ENCODE measurements at regions not wholly inside any gene's neighbourhood (a gene's known extent, or its start where the extent isn't known, plus 50 kb on each side); places are given as distances from the start of the nearest gene placed in this dataset.

GRCh38 chr15:75136118-75136517 is 65.6 kb upstream of the C15orf39 start:
- no peak for DNase-seq

GRCh38 chr15:75136758-75137157 is 64.9 kb upstream of the C15orf39 start:
- DNase-seq: no peak

DNA sequence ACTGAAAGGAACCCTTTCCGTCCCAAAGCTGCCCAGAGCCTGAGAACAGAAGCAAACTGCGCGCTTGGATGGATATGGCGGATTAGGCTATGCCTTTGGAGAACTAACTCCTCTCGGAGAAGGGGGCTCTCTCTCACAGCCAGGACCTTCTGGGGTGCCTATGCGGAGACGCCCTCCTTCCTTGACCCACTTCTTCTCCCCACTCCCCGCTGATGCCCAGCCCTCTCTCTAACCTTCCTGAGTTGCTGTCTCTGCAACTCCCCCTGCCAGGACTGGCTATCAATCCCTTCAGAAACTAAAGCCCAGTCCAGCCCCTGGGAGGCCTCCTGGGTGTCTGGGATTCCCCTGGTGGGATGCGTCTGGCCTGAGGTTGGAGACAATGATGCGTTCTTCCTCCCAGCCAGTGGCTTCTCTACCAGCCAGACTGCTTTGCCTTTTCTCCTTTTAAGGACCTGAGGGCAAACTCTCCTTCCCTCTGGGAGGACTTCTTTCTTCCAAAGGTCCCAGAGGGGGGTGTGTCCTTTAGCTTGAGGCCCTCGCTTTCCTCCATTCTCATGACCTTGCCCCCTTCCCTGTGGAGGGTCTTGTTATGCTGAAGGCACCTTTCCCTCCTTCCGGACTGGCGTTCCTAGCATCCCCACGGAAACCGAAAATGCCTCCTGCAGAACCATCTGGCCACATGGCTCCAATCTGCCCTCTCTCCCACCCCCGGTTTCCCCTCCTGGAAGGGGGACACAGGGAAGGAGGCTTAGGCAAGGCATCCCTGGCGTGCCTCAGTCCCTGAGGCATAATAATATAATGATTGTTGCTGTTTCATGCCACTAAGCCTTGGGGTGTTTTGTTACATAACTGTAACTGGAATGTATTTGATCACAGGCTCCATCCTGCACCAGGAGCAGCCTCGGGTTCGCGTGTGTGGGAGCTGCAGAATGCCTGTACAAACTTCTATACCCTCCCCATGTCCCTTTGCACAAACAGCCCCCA is 63.4 kb upstream of the C15orf39 start:
- DNase-seq: no peak

- no peak for DNase-seq
Measured at GRCh38 chr15:75140080-75140879, 61.4 kb upstream of the C15orf39 start.

GRCh38 chr15:75142499-75142898 is 59.2 kb upstream of the C15orf39 start:
- no peak for DNase-seq

- no peak for DNase-seq
Measured at GRCh38 chr15:75143738-75144334, 57.8 kb upstream of the C15orf39 start.

- DNase-seq: no peak
Measured at GRCh38 chr15:75145027-75145841, 56.4 kb upstream of the C15orf39 start.

- no peak for DNase-seq
Measured at GRCh38 chr15:75148280-75148679, 53.4 kb upstream of the C15orf39 start.

GRCh38 chr15:75149867-75150709 is 51.6 kb upstream of the C15orf39 start:
- DNase-seq: no peak

DNA sequence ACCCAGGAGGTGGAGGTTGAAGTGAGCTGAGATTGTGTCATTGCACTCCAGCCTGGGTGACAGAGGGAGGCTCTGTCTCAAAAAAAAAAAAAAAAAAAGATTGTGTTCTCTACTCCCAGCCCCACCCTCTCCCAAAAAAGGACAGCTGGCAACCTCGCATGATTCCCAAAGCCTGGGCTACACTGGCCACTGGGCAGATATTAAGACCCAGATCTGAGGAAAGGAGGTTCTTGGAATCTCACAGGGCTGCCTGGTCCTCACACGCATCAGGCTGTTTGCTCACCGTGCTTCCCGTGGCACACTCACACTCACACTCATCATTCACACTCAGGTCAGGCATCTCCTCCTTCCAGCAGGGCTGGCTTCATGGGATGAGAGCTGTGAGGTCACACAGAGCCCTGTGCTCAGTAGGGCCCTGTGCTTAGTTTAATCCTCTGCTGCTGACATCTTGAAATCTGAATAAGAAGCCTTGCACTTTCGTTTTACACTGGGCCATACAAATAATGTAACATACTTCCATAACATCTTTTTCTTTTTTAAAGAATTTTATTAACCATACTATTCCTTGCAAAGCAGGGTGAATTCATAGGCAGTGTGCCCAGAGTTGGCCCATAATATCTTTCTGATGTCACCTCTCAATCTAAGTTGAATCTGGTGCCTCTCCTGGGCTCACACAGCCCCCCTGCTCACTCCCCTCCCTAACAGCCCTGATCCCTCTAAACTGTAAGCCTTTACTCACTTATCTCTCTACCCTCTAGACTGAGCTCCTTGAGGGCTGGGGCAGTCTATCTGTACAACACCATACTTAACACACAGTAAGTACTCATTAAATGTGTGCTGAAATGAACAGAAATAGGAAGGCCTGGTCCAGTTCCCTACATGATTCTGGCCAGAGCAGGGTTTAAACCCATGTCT is 50.2 kb upstream of the C15orf39 start:
- DNase-seq: no peak
